ENCODE measurements at regions not wholly inside any gene's neighbourhood (a gene's known extent, or its start where the extent isn't known, plus 50 kb on each side); places are given as distances from the start of the nearest gene placed in this dataset.
"Not testable (repeated sequence)": the region's sequence is repeated elsewhere in the genome, so short reads cannot be mapped to it uniquely, and the experiment has no call there.

DNA sequence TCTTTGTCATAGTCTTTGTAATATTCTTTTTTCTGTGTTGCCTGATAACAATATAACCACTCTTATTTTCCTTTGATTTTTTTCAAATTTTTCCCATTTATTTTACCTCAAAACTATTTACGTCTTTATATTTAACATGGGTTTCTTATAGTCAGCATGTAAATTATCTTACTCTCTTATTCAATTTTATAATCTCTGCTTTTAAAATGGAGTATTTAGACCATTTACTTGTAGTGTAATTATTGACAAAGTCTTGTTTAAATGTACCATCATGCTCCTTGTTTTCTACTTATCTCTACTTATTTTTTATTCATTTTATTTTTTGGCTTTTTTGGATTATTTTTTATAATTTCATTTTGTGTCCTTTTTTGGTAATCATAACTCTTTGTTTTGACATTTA is 476.5 kb upstream of the MAP3K7 start:
- ATAC-seq (no peak), DNase-seq (no peak)
- Histone ChIP-seq H3K27ac (no peak overlapping the region), H3K36me3 (no peaks in the 10 kb centered on the region), H3K27me3 (no peaks in the 10 kb centered on the region), H3K4me1 (no peaks in the 10 kb centered on the region), H3K4me3 (no peak overlapping the region), H3K9me3 (no peaks in the 10 kb centered on the region)
- TF ChIP-seq CTCF (IDR thresholded peaks at IDR 0.05) = no peak
- intact Hi-C loops (cut with DNase I) = no loop called here

GRCh38 chr6:91057689-91058088 is 470.8 kb upstream of the MAP3K7 start:
- H3K27me3 ChIP-seq = no peaks in the 10 kb centered on the region
- no peaks in the 10 kb centered on the region for H3K36me3 ChIP-seq
- ATAC-seq (no peak), DNase-seq (no peak)
- H3K27ac ChIP-seq = no peak overlapping the region
- intact Hi-C loops (cut with DNase I) = no loop called here
- no peak overlapping the region for H3K4me3 ChIP-seq
- H3K9me3 ChIP-seq = peaks cover 4% of the 10 kb centered on the region
- H3K4me1 ChIP-seq = no peaks in the 10 kb centered on the region
- TF ChIP-seq CTCF (IDR thresholded peaks at IDR 0.05) = no peak

- no peak overlapping the region for H3K4me3 ChIP-seq
- no peak for DNase-seq
- H3K4me1 ChIP-seq = no peaks in the 10 kb centered on the region
- H3K9me3 ChIP-seq = peaks cover 4% of the 10 kb centered on the region
- H3K27me3 ChIP-seq = no peaks in the 10 kb centered on the region
- no peak for ATAC-seq
- H3K27ac ChIP-seq = no peak overlapping the region
- H3K36me3 ChIP-seq = no peaks in the 10 kb centered on the region
- intact Hi-C loops (cut with DNase I) = no loop called here
- TF ChIP-seq CTCF (IDR thresholded peaks at IDR 0.05) = no peak
These were observed 469.1 kb upstream of the MAP3K7 start for GRCh38 chr6:91055959-91056358.

DNA sequence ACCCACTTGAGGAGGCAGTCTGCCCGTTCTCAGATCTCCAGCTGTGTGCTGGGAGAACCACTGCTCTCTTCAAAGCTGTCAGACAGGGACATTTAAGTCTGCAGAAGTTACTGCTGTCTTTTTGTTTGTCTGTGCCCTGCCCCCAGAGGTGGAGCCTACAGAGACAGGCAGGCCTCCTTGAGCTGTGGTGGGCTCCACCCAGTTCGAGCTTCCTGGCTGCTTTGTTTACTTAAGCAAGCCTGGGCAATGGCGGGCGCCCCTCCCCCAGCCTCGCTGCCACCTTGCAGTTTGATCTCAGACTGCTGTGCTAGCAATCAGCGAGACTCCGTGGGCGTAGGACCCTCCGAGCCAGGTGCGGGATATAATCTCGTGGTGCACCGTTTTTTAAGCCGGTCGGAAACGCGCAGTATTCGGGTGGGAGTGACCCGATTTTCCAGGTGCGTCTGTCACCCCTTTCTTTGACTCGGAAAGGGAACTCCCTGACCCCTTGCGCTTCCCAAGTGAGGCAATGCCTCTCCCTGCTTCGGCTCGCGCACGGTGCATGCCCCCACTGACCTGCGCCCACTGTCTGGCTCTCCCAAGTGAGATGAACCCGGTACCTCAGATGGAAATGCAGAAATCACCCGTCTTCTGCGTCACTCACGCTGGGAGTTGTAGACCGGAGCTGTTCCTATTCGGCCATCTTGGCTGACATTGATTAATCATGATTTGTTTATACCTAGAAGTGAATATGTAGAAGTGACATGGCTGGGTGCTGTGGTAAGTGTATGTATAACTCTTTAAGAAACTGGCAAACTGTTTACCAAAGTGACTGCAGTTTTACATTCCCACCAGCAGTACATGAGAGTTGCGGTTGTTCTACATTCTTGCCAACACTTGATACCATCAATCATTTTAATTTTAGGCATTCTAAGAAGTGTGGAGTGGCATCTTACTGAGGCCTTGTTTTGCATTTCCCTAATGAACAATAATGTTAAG is 465.9 kb upstream of the MAP3K7 start:
- H3K27ac ChIP-seq; H3K9me3 ChIP-seq; H3K36me3 ChIP-seq; DNase-seq; H3K4me3 ChIP-seq; ATAC-seq; intact Hi-C loops (cut with DNase I); H3K4me1 ChIP-seq; H3K27me3 ChIP-seq: not testable (repeated sequence)

DNA sequence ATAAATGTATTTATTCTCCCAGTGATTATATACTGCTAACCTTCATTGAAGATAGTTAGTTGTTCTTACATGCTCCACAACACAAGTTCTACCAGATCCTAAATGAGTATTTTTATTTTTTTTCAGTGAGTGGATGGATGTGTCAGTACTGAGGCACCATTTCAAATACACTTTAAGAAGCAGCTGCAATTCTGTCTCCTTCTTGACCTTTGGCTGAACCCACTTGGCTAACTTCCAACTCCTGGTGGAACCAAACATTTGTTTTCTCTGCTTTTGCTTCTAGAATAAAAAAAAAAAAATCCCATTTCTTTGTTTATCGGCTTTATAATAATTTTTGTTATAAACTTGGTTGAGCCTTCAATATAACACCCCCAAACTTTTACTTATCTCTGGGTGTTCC is 458.3 kb upstream of the MAP3K7 start:
- ATAC-seq (no peak), DNase-seq (no peak)
- Histone ChIP-seq H3K9me3 (no peaks in the 10 kb centered on the region), H3K27ac (no peak overlapping the region), H3K4me3 (no peak overlapping the region), H3K27me3 (no peaks in the 10 kb centered on the region), H3K4me1 (no peaks in the 10 kb centered on the region), H3K36me3 (no peaks in the 10 kb centered on the region)
- intact Hi-C loops (cut with DNase I) = no loop called here
- no peak for TF ChIP-seq CTCF (IDR thresholded peaks at IDR 0.05)

DNA sequence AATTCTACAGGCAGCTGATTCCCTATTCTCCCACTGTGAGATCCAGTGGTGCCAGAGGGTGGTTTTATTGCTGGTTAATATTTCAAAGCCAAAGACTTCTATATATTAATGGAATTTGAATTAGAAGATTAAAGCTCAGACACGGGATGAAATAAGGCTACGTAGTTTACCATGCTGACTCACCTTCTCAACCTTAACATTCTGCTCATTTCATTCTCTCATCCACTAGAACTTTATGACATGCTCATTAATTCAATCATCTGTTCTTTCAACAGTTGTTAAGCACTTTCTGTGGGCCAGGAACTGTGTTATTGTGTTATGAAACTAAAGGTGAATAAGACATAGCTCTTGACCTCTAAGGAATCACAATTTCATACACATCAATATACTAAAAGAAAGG is 456.9 kb upstream of the MAP3K7 start:
- Histone ChIP-seq H3K4me3 (no peak overlapping the region), H3K27ac (no peak overlapping the region), H3K36me3 (no peaks in the 10 kb centered on the region), H3K27me3 (no peaks in the 10 kb centered on the region), H3K9me3 (no peaks in the 10 kb centered on the region), H3K4me1 (no peaks in the 10 kb centered on the region)
- no peak for TF ChIP-seq CTCF (IDR thresholded peaks at IDR 0.05)
- ATAC-seq (no peak), DNase-seq (no peak)
- intact Hi-C loops (cut with DNase I) = no loop called here

All from upper lobe of right lung (tissue), 1 donor.